ENCODE measurements at regions not wholly inside any gene's neighbourhood (a gene's known extent, or its start where the extent isn't known, plus 50 kb on each side); places are given as distances from the start of the nearest gene placed in this dataset.

DNA sequence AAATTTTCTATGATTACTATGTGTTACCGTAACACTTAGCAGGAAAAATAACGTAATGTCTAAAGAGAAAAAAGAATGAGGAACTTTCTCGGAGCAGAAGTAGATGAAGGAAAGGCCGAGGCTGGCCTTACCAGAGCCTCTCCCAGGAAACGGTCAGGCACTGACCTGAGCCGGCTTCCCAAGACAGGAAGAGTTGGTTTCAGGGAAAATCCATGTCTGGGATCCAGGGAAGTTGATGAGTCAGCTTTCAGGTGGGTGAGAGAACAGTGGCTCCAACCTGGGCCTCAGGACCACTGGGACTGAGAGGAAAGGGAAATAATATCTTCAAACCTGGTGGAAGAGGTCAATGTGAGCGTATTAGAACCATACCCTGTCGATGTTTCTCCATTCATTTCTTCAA is 93.3 kb upstream of the UBL3 start:
- no peaks in the 10 kb centered on the region for H3K79me2 ChIP-seq (ENCODE audit: control insufficient read depth, insufficient read depth, low read length)
- no peak overlapping the region for H3K9ac ChIP-seq (ENCODE audit: insufficient read depth, low read length)
- no peak overlapping the region for H3K4me3 ChIP-seq (replicated peaks in 1 of 4; ENCODE audit: control extremely low read depth in 1 of 4, insufficient read depth in 1 of 4, low read depth in 3 of 4, low read length in 4 of 4)
- H3K4me1 ChIP-seq (ENCODE audit: control insufficient read depth, extremely low read depth, insufficient read depth, low read length), result no peaks in the 10 kb centered on the region
- H2AFZ ChIP-seq (ENCODE audit: low read length), result no peak overlapping the region
- H3K27ac ChIP-seq (ENCODE audit: insufficient read depth, low read length), result no peak overlapping the region
- no peak overlapping the region for H3K4me2 ChIP-seq (ENCODE audit: extremely low read depth, insufficient read depth, low read length)
- no peak for DNase-seq (ENCODE audit: low read depth in 2 of 2)
- peaks cover 3% of the 10 kb centered on the region for H3K27me3 ChIP-seq (ENCODE audit: control insufficient read depth, insufficient read depth, low read length)
- H4K20me1 ChIP-seq (ENCODE audit: control insufficient read depth, extremely low read depth, insufficient read depth, low read length), result no peaks in the 10 kb centered on the region
- no peaks in the 10 kb centered on the region for H3K36me3 ChIP-seq (ENCODE audit: control insufficient read depth, insufficient read depth, low read length)
- no peak for TF ChIP-seq EZH2 (IDR thresholded peaks at IDR 0.05; ENCODE audit: low read length, missing control alignments)
- no peak for TF ChIP-seq CTCF (conservative IDR thresholded peaks at IDR 0.05 in 1 of 2, IDR thresholded peaks at IDR 0.05 in 1 of 2; ENCODE audit: low read depth in 1 of 2, low read length in 2 of 2)
- H3K9me3 ChIP-seq (ENCODE audit: control insufficient read depth, insufficient read depth, low read depth, low read length), result no peaks in the 10 kb centered on the region

DNA sequence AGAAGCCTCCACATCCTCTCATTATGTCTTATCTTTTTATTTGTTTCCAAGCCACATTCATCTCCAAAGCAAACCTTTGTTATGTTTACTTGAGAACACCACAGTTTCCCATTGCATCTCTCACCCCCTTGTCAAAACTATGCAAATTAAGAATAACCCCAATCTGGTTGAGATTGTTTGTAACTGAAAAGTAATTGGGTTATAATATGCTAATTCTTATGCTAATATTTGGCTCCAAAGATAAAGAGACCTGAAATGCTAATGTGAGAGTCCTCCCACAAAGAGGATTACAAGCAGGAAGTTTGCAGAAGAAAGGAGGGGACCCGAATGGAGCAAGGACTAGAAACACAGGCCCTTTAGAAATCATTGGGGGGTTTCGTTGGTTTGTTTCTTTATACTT is 92.9 kb upstream of the UBL3 start:
- DNase-seq (ENCODE audit: low read depth in 2 of 2), result no peak
- Histone ChIP-seq H3K4me3 (replicated peaks in 1 of 4; ENCODE audit: control extremely low read depth in 1 of 4, insufficient read depth in 1 of 4, low read depth in 3 of 4, low read length in 4 of 4) (no peak overlapping the region), H3K79me2 (ENCODE audit: control insufficient read depth, insufficient read depth, low read length) (no peaks in the 10 kb centered on the region), H3K36me3 (ENCODE audit: control insufficient read depth, insufficient read depth, low read length) (no peaks in the 10 kb centered on the region), H3K27ac (ENCODE audit: insufficient read depth, low read length) (no peak overlapping the region), H3K4me2 (ENCODE audit: extremely low read depth, insufficient read depth, low read length) (no peak overlapping the region), H3K4me1 (ENCODE audit: control insufficient read depth, extremely low read depth, insufficient read depth, low read length) (no peaks in the 10 kb centered on the region), H3K27me3 (ENCODE audit: control insufficient read depth, insufficient read depth, low read length) (peaks cover 3% of the 10 kb centered on the region), H2AFZ (ENCODE audit: low read length) (no peak overlapping the region), H3K9ac (ENCODE audit: insufficient read depth, low read length) (no peak overlapping the region), H4K20me1 (ENCODE audit: control insufficient read depth, extremely low read depth, insufficient read depth, low read length) (no peaks in the 10 kb centered on the region), H3K9me3 (ENCODE audit: control insufficient read depth, insufficient read depth, low read depth, low read length) (no peaks in the 10 kb centered on the region)
- no peak for TF ChIP-seq EZH2 (IDR thresholded peaks at IDR 0.05; ENCODE audit: low read length, missing control alignments)
- no peak for TF ChIP-seq CTCF (conservative IDR thresholded peaks at IDR 0.05 in 1 of 2, IDR thresholded peaks at IDR 0.05 in 1 of 2; ENCODE audit: low read depth in 1 of 2, low read length in 2 of 2)

DNA sequence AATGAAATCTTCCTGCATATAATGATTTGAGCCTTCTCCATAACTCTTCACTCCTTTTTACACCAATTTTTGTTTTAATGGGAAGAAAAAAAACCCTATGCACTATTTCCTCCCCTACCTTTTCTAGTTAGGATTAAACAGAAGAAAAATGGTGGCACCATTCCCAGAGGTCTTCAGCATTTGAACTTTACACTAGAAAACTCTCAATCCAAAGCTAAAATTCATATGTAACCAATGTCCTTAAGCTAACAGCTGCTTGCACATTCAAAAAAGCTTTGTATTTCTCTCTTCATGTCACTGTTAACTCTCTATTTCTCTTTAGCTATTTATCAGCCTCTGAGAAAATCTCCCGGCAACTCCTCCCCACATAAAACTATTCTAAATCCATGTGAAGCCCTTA is 90.3 kb upstream of the UBL3 start:
- no peak overlapping the region for H3K9ac ChIP-seq (ENCODE audit: insufficient read depth, low read length)
- DNase-seq (ENCODE audit: low read depth in 2 of 2), result no peak
- no peak overlapping the region for H2AFZ ChIP-seq (ENCODE audit: low read length)
- no peaks in the 10 kb centered on the region for H3K36me3 ChIP-seq (ENCODE audit: control insufficient read depth, insufficient read depth, low read length)
- no peak for TF ChIP-seq EZH2 (IDR thresholded peaks at IDR 0.05; ENCODE audit: low read length, missing control alignments)
- no peak for TF ChIP-seq CTCF (conservative IDR thresholded peaks at IDR 0.05 in 1 of 2, IDR thresholded peaks at IDR 0.05 in 1 of 2; ENCODE audit: low read depth in 1 of 2, low read length in 2 of 2)
- H3K9me3 ChIP-seq (ENCODE audit: control insufficient read depth, insufficient read depth, low read depth, low read length), result no peaks in the 10 kb centered on the region
- H4K20me1 ChIP-seq (ENCODE audit: control insufficient read depth, extremely low read depth, insufficient read depth, low read length), result no peaks in the 10 kb centered on the region
- H3K27me3 ChIP-seq (ENCODE audit: control insufficient read depth, insufficient read depth, low read length), result peaks cover 10% of the 10 kb centered on the region
- H3K79me2 ChIP-seq (ENCODE audit: control insufficient read depth, insufficient read depth, low read length), result no peaks in the 10 kb centered on the region
- no peaks in the 10 kb centered on the region for H3K4me1 ChIP-seq (ENCODE audit: control insufficient read depth, extremely low read depth, insufficient read depth, low read length)
- no peak overlapping the region for H3K27ac ChIP-seq (ENCODE audit: insufficient read depth, low read length)
- H3K4me3 ChIP-seq (replicated peaks in 1 of 4; ENCODE audit: control extremely low read depth in 1 of 4, insufficient read depth in 1 of 4, low read depth in 3 of 4, low read length in 4 of 4), result no peak overlapping the region
- no peak overlapping the region for H3K4me2 ChIP-seq (ENCODE audit: extremely low read depth, insufficient read depth, low read length)

All from fibroblast of lung (primary cell).